ENCODE measurements at regions not wholly inside any gene's neighbourhood (a gene's known extent, or its start where the extent isn't known, plus 50 kb on each side); places are given as distances from the start of the nearest gene placed in this dataset.
"Not testable (repeated sequence)": the region's sequence is repeated elsewhere in the genome, so short reads cannot be mapped to it uniquely, and the experiment has no call there.

GRCh38 chrX:63285375-63285774 lies 65.8 kb downstream of the SPIN4 start:
- no peak for DNase-seq

GRCh38 chrX:63284659-63285058 lies 66.5 kb downstream of the SPIN4 start:
- no peak for DNase-seq

GRCh38 chrX:63283348-63283747 lies 67.8 kb downstream of the SPIN4 start:
- DNase-seq, result no peak

- no peak for DNase-seq
These were observed 68.3 kb downstream of the SPIN4 start for GRCh38 chrX:63282828-63283227.

- no peak for DNase-seq
These were observed 69.1 kb downstream of the SPIN4 start for GRCh38 chrX:63282077-63282476.

DNA sequence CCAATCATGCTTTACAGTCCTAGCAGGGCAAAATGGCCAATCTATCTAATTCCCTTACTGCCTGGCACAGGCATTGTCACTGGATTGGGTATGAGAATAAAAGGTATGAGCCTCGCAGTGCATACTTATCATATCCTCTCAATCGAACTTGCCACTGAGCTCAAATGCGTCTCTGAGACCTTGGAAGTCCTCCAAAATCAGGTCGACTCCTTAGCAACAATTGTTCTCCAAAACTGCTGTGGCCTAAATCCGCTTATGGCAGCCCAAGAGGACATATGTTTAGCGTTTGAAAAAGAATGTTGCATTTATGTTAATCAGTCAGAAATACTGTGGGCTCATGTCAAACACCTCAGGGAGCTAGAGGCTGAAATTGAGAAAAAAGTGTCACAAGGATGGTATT lies 69.7 kb downstream of the SPIN4 start:
- no peak for DNase-seq

DNA sequence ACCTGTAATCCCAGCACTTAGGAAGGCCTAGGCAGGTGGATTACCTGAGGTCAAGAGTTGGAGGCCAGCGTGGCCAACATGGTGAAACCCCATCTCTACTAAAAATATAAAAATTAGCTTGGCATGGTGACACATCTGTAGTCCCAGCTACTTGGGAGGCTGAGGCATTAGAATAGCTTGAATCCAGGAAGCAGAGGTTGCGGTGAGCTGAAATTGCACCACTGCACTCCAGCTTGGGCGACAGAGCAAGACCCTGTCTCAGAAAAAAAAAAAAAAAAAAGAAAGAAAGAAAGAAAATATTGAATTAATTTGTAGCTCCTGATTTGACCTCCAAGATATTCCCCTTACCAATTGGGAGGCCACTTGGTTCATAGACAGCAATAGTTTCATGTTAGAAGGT lies 73.7 kb downstream of the SPIN4 start:
- DNase-seq, result not testable (repeated sequence)

- peak in 1 of 2 experiments; percentile 0 for DNase-seq
These were observed 76.0 kb downstream of the SPIN4 start for GRCh38 chrX:63275127-63275526.

DNA sequence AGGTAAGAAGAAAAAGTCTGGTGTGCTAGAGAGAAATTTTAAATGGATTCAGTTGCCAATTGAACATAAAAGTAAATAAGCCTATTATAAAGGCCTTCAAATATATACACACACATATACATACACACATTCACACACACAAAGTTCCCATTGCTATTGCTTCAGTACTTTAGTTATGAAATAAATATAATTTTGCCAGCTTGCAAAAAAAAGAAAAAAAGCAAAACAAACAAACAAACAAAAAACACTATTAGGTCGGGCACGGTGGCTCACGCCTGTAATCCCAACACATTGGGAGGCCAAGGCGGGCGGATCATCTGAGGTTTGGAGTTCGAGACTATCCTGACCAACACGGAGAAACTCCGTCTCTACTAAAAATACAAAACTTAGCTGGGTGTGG lies 80.3 kb downstream of the SPIN4 start:
- DNase-seq, result no peak

DNA sequence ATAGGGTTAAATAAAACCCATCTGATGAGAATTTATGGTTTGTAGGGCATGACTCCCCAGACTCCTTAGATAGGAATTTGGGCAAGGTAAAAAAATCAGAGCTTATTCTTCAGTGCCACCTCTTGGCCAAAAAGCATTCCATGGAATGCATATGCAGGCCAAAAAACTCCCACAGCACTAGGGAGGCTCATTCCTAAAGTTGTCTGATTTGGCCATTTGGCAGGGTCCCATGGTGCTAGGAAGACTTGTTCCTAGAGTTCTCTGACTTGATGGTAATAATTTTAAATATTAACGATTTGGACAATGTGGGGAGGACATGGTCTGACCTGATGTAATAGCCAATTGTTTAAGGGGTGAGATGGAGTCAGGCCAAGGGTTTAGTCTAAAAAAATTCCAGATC lies 93.0 kb downstream of the SPIN4 start:
- DNase-seq, result no peak

- DNase-seq, result peak; percentile 7 to 11
These were observed 100.8 kb downstream of the SPIN4 start for GRCh38 chrX:63250253-63250868.

GRCh38 chrX:63242689-63243088 lies 108.4 kb downstream of the SPIN4 start:
- not testable (repeated sequence) for DNase-seq

DNA sequence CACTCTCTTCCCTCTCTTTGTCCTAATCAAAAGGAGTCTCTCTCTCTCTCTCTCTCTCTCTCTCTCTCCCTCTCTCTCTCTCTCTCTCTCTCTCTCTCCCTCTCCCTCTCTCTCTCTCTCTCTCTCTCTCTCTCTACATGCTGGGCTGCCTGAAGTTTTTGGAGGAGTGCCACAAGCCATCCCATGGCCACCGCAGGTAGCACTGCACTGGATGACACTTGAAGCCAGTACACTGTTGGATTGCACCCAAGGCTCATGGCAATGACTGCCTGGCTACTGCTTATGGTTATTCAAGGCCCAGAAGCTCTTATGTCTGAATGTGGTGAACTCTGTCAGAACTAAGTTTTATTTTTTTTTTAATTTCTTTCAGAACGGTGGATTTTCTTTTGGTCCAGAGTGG lies 115.2 kb downstream of the SPIN4 start:
- not testable (repeated sequence) for DNase-seq

GRCh38 chrX:63233013-63233412 lies 118.1 kb downstream of the SPIN4 start:
- not testable (repeated sequence) for DNase-seq

DNA sequence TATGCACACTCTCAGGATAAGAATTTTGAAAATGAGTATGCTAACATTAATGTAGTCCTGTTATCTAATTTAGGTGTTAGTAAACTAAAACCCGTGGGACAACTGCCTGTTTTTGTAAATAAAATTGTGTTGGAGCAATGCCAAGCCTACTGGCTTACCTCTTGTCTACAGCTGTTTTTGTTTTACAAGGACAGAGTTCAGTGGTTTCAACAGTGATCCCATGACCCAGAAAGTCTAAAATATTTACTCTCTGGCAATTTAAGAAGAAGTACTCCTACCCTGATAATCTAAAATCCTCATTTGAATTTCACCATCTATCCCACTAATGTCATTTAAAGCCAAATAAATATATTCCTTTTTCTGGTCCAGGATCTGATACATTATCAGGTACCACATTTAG lies 132.9 kb downstream of the SPIN4 start:
- not testable (repeated sequence) for DNase-seq

DNA sequence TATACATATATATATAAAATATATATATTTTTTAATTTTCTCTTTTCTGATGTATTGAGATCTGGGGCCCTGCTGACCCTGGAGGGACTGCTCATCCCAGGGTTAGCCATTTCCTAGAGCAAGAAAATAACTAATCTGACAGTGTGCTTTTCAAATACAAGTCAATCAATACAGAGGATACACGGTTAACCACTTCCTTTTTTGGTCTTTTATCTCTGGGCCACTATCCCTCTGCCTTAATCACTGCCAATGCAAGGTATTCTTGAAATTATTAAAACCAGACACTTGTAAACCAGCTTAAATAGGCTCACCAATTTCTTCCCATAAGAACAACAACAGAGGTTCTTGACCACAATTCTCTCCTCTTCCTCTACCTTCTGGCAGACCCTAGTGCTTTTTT lies 133.6 kb downstream of the SPIN4 start:
- DNase-seq, result not testable (repeated sequence)

DNA sequence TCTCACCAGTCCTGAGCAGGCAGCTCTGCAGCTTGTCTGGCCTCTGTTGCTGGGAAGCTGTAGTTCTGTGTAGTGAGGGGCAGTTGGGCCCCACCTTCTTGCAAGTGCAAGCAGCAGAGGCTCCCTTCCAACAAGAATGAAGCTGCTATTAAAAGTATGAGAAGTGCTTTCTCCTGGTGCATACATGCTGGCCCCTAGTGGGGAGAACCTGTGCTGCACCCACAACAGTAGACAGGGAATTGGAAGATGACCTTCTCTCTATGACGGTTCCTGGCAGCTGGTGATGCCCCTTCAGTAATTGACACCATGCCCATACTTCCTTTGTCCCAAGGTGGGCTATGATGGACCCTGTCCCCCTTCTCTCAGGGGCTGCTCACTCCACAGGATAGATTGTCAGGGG lies 141.5 kb downstream of the SPIN4 start:
- DNase-seq, result not testable (repeated sequence)

GRCh38 chrX:63209128-63209527 lies 142.0 kb downstream of the SPIN4 start:
- not testable (repeated sequence) for DNase-seq

DNA sequence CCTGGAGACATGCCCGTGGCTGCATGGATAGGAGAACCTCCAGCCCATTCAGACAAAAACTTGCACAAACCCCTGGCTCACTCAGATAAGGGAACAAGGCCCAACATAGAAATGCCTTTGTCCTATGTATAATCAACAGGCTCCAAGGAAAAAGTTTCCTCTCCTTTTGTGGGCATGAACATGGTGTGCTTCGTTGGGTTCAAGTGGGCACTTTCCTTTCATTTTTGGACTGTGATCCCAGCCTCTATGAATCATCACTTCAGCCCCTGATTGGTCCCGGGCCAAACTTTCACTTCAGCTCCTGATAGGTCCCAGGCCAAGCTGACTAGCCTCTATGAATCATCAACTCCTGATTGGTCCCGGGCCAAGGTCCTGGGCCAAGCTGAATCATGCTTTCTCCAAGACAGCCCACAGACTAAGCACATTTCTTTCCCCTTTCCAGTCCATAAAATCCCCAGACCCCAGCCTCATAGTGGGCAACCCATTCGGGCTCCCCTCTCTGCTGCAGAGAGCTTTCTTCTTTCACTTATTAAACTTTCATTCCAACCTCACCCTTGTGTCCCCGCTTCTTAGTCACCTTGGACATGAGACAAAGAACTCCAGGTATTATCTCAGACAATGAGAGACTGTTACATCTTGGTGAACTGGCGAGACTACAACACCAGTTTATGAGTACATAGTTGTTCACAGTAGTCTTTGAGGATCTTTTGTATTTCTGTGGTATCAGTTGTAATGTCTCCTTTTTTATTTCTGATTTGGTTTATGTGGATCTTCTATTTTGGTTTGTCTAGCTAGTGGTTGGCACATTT lies 146.7 kb downstream of the SPIN4 start:
- not testable (repeated sequence) for DNase-seq

DNA sequence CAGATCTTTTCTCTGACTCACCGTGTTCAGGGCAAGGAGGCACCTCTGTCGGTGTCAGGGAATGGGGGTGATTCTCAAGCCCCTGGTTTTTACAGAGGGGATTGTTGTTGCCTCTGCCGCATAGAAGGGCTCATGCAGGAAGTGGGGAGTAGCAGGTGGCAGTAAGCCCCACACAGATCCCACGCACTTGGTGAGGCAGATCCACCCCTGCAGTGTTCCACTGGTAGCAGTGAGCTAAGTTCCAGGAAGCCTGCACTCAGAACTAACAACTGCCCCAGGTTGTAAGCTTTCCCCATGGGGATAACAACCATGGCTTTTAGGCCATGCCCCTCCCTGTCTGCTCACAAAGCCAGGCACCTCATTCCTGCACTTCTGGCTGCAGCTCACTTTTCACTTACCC lies 149.1 kb downstream of the SPIN4 start:
- not testable (repeated sequence) for DNase-seq

DNA sequence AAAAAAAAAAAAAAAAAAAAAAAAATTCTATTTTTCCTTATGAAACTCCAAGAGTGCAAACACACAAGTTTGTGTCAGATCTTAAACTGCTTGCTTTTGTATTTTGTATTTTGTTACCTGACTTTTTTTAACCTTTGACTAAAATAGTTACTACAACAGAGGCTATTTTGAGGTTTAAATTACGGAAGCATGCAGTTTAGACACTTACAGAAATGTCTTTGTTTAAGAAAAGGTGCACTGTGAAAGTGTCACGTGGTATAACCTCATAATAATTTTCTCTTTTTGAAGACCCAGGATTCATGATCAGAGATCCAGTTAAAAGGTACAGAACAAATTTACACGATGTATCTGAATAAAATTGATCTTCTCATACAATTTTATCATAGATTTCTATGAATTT lies 152.4 kb downstream of the SPIN4 start:
- not testable (repeated sequence) for DNase-seq

DNA sequence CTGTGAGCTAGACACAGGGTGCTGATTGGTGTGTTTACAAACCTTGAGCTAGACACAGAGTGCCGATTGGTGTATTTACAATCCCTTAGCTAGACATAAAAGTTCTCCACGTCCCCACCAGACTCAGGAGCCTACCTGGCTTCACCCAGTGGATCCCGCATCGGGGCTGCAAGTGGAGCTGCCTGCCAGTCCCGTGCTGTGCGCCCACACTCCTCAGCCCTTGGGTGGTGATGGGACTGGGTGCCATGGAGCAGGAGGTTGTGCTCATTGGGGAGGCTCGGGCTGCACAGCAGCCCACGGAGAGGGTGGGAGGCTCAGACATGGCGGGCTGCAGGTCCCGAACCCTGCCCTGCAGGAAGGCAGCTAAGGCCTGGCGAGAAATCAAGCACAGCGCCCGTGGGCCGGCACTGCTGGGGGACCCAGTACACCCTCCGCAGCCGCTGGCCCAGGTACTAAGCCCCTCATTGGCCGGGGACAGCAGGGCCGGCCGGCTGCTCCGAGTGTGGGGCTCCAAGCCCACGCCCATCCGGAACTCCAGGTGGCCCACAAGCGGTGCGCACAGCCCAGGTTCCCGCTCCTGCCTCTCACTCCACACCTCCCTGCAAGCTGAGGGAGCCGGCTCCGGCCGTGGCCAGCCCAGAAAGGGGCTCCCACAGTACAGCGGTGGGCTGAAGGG lies 158.6 kb downstream of the SPIN4 start:
- not testable (repeated sequence) for DNase-seq

- DNase-seq, result no peak
These were observed 165.0 kb downstream of the SPIN4 start for GRCh38 chrX:63186137-63186536.

- not testable (repeated sequence) for DNase-seq
These were observed 171.3 kb downstream of the SPIN4 start for GRCh38 chrX:63179852-63180251.

Data from activated CD4-positive, alpha-beta T cell treated with anti-CD3 and anti-CD28 coated beads, Interleukin-2, amount 50 U/mL, for 4 hours (primary cell).